ENCODE measurements at regions not wholly inside any gene's neighbourhood (a gene's known extent, or its start where the extent isn't known, plus 50 kb on each side); places are given as distances from the start of the nearest gene placed in this dataset.

DNA sequence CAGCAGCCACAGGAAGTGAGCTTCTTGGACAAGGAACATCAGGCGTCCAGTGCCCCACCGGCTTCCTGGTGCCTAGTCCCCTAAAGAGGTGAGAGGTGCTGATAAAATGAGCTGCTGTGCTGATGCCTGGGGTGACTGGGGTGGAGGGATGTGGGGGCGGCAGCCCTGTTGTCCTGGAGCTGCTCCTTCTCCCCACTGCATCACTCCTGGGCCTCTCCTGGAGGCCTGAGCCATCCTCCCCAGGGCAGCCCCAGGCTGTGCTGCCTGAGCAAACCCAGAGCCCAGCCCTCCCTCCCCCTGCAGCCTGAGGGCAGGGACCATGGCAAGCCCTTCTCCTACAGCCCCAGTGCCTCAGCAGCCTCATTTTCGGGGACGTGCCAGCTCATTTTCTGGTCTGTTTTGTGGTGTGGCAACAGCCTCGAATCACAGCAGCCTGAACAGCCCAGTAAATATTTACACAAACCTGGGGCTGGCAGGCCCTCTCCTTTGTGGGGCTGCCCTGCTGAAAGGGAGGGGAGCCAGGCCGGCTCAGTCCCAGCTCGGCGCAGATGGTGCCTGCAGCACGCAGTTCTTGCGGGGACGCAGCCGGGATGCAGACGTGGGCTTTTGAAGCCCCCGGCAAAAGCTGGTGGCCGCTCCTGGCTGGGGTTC, 259.9 kb downstream of the DLL1 start:
- no peak overlapping the region for H3K27ac Mint-ChIP-seq (ENCODE audit: unreplicated experiment)
- TF ChIP-seq CTCF (IDR thresholded peaks at IDR 0.05; ENCODE audit: insufficient read depth, low read depth, low read length) (no peak), EZH2 (IDR thresholded peaks at IDR 0.05; ENCODE audit: insufficient read depth, low read length) (no peak)
- no peak overlapping the region for H3K9ac ChIP-seq (ENCODE audit: low read length)
- no peaks in the 10 kb centered on the region for H3K27me3 ChIP-seq (ENCODE audit: insufficient read depth, low read length)
- H2AFZ ChIP-seq (ENCODE audit: low read depth, low read length), result no peak overlapping the region
- no peak overlapping the region for H3K27ac ChIP-seq (ENCODE audit: low read depth, low read length)
- no peak overlapping the region for H3K4me2 ChIP-seq (ENCODE audit: low read length)
- no peaks in the 10 kb centered on the region for H3K36me3 ChIP-seq (ENCODE audit: insufficient read depth, low read length)
- peaks cover 17% of the 10 kb centered on the region for H3K27me3 Mint-ChIP-seq (ENCODE audit: low read depth, unreplicated experiment)
- H3K36me3 Mint-ChIP-seq (ENCODE audit: low read depth, unreplicated experiment), result no peaks in the 10 kb centered on the region
- peaks cover 10% of the 10 kb centered on the region for H3K9me3 ChIP-seq (ENCODE audit: insufficient read depth, low read depth, low read length)
- no peak overlapping the region for H3K4me3 Mint-ChIP-seq (ENCODE audit: unreplicated experiment)
- H3K4me1 ChIP-seq (ENCODE audit: insufficient read depth, low read length), result no peaks in the 10 kb centered on the region
- H3K9me3 Mint-ChIP-seq (ENCODE audit: unreplicated experiment), result peaks cover 10% of the 10 kb centered on the region
- peaks cover 6% of the 10 kb centered on the region for H3K4me1 Mint-ChIP-seq (ENCODE audit: low read depth, unreplicated experiment)
- FAIRE-seq (no peak), DNase-seq (ENCODE audit: low read depth) (no peak)
- no peak overlapping the region for H3K4me3 ChIP-seq (ENCODE audit: insufficient read depth, low read depth, low read length)
- H3K79me2 ChIP-seq (ENCODE audit: insufficient read depth, low read length), result no peaks in the 10 kb centered on the region
- H4K20me1 ChIP-seq (ENCODE audit: insufficient read depth, low read length), result no peaks in the 10 kb centered on the region

GRCh38 chr6:170030284-170030815, 260.5 kb downstream of the DLL1 start:
- Histone ChIP-seq H2AFZ (ENCODE audit: low read depth, low read length) (no peak overlapping the region), H3K36me3 (ENCODE audit: insufficient read depth, low read length) (no peaks in the 10 kb centered on the region), H3K27me3 (ENCODE audit: insufficient read depth, low read length) (no peaks in the 10 kb centered on the region), H3K4me3 (ENCODE audit: insufficient read depth, low read depth, low read length) (no peak overlapping the region), H4K20me1 (ENCODE audit: insufficient read depth, low read length) (no peaks in the 10 kb centered on the region), H3K9ac (ENCODE audit: low read length) (no peak overlapping the region), H3K9me3 (ENCODE audit: insufficient read depth, low read depth, low read length) (peaks cover 10% of the 10 kb centered on the region), H3K4me1 (ENCODE audit: insufficient read depth, low read length) (no peaks in the 10 kb centered on the region), H3K27ac (ENCODE audit: low read depth, low read length) (no peak overlapping the region), H3K79me2 (ENCODE audit: insufficient read depth, low read length) (no peaks in the 10 kb centered on the region), H3K4me2 (ENCODE audit: low read length) (no peak overlapping the region)
- FAIRE-seq (no peak), DNase-seq (ENCODE audit: low read depth) (no peak)
- no peak for TF ChIP-seq EZH2 (IDR thresholded peaks at IDR 0.05; ENCODE audit: insufficient read depth, low read length)
- H3K9me3 Mint-ChIP-seq (ENCODE audit: unreplicated experiment), result peaks cover 10% of the 10 kb centered on the region
- H3K4me3 Mint-ChIP-seq (ENCODE audit: unreplicated experiment), result no peak overlapping the region
- no peak overlapping the region for H3K27ac Mint-ChIP-seq (ENCODE audit: unreplicated experiment)
- H3K4me1 Mint-ChIP-seq (ENCODE audit: low read depth, unreplicated experiment), result peaks cover 6% of the 10 kb centered on the region
- no peaks in the 10 kb centered on the region for H3K36me3 Mint-ChIP-seq (ENCODE audit: low read depth, unreplicated experiment)
- H3K27me3 Mint-ChIP-seq (ENCODE audit: low read depth, unreplicated experiment), result peaks cover 17% of the 10 kb centered on the region

- Histone ChIP-seq H3K4me3 (ENCODE audit: insufficient read depth, low read depth, low read length) (no peak overlapping the region), H3K9me3 (ENCODE audit: insufficient read depth, low read depth, low read length) (peaks cover 10% of the 10 kb centered on the region), H3K79me2 (ENCODE audit: insufficient read depth, low read length) (no peaks in the 10 kb centered on the region), H3K4me2 (ENCODE audit: low read length) (no peak overlapping the region), H3K4me1 (ENCODE audit: insufficient read depth, low read length) (no peaks in the 10 kb centered on the region), H3K27me3 (ENCODE audit: insufficient read depth, low read length) (no peaks in the 10 kb centered on the region), H3K9ac (ENCODE audit: low read length) (no peak overlapping the region), H4K20me1 (ENCODE audit: insufficient read depth, low read length) (no peaks in the 10 kb centered on the region), H3K27ac (ENCODE audit: low read depth, low read length) (no peak overlapping the region), H3K36me3 (ENCODE audit: insufficient read depth, low read length) (no peaks in the 10 kb centered on the region), H2AFZ (ENCODE audit: low read depth, low read length) (no peak overlapping the region)
- TF ChIP-seq EZH2 (IDR thresholded peaks at IDR 0.05; ENCODE audit: insufficient read depth, low read length), result no peak
- TF ChIP-seq CTCF (IDR thresholded peaks at IDR 0.05; ENCODE audit: insufficient read depth, low read depth, low read length), result no peak
- Mint-ChIP-seq H3K9me3 (ENCODE audit: unreplicated experiment) (peaks cover 10% of the 10 kb centered on the region), H3K36me3 (ENCODE audit: low read depth, unreplicated experiment) (no peaks in the 10 kb centered on the region), H3K27ac (ENCODE audit: unreplicated experiment) (no peak overlapping the region), H3K27me3 (ENCODE audit: low read depth, unreplicated experiment) (peaks cover 23% of the 10 kb centered on the region), H3K4me3 (ENCODE audit: unreplicated experiment) (no peak overlapping the region), H3K4me1 (ENCODE audit: low read depth, unreplicated experiment) (peaks cover 6% of the 10 kb centered on the region)
- FAIRE-seq (no peak), DNase-seq (ENCODE audit: low read depth) (no peak)
These were observed 261.2 kb downstream of the DLL1 start for GRCh38 chr6:170029416-170030283.

All from astrocyte (in vitro differentiated cells and primary cell).